ENCODE measurements at regions not wholly inside any gene's neighbourhood (a gene's known extent, or its start where the extent isn't known, plus 50 kb on each side); places are given as distances from the start of the nearest gene placed in this dataset.

GRCh38 chr11:127598476-127598875 lies 597.9 kb upstream of the KIRREL3 start:
- TF ChIP-seq CTCF (IDR thresholded peaks at IDR 0.05) = no peak
- TF ChIP-seq POLR2A (IDR thresholded peaks at IDR 0.05; ENCODE audit: low read depth) = no peak
